ENCODE measurements at regions not wholly inside any gene's neighbourhood (a gene's known extent, or its start where the extent isn't known, plus 50 kb on each side); places are given as distances from the start of the nearest gene placed in this dataset.

DNA sequence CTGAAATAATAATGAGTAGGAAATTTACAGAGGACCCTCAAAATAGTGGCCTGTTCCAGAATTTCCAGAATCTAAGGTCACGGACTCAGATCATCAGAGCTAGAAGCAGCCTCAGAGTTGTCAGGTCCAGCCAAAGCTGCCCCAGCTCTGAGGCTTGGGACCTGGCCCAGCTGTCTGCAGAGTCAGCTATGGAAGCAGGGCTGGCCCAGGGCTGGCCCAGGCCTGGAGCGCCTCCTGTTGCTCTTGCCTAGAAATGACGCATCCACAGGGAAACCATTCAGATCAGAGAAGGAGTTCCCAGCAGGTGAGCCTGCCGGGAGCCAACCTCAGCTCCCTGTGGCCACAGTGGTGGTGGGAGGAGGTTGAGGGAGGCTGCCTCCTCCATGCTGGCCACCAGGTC, 106.7 kb upstream of the ARL4C start:
- DNase-seq (ENCODE audit: low read depth in 2 of 2) = no peak

GRCh38 chr2:234601213-234601612, 104.3 kb upstream of the ARL4C start:
- DNase-seq (ENCODE audit: low read depth in 2 of 2) = no peak

DNA sequence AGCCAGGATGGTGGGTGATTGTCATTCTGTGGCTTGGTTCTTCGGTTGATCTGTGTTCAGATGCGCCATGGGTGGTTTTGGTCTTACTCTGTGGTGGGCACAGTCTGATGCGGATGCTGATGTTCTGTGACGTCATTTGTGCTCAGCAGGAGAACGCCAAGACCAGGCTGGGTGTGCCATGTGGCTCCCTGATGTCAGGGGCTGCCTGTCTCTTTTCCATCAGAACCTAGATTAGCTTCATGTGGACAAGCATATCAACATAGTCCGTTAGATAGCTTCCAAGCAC, 100.6 kb upstream of the ARL4C start:
- no peak for DNase-seq (ENCODE audit: low read depth in 2 of 2)

DNA sequence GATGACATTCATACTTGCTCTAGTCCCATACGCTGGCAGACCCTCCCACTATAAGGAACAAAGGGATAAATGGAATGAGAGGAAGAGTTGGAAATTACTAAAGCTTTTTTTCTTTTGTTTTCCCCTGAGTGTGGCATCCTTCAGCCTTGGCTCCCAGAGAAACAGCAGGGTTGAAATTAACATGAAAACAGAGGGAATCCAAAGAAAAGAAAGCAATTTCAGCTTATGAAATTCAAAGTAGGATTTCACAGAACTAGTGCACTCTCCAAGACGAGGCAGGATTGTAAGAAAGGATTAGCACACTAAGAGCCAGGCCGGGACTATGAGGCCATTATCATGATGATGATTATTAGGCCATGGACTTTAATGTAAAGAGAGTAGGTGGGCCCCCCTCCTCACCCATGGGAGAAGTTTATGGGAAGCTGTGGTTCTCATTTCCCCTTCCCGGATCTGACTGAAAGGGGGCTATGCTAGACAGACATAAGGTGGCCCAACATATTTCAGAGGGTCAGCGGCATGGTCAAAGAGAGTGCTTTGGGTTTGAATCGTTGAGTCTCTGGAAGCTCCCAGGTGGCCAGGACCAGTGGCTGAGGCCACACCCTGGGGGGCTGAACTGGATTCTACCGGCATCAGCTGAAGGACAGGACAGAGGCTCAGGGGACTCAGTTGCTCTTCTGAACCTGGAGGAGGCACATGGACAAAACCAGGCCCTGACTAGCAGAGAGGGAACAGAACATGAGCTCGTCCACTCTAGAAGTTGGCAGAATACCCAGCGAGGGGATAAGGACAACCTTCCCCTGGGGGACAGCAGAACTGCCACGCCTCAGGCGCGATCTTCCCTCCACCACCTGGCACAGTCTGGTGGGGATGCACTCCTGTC, 100.1 kb upstream of the ARL4C start:
- DNase-seq (ENCODE audit: low read depth in 2 of 2) = no peak

DNA sequence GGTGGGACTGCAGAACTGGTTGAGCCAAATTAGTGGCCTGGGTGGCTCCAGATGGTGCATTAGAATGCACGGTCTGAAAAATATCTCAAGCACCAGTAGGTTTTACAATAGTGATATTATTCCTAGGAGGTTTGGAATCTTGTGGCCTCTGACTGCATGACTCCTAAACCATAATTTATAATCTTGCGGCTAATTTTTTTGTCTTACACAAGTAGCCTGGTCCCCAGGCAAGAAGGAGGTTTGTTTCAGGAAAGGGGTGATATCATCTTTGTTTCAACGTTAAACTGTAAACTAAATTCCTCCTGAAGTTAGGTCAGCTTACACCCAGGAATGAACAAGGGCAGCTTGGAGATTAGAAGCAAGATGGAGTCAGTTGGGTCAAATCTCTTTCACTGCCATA, 98.9 kb upstream of the ARL4C start:
- no peak for DNase-seq (ENCODE audit: low read depth in 2 of 2)

GRCh38 chr2:234594715-234595114, 97.8 kb upstream of the ARL4C start:
- DNase-seq (ENCODE audit: low read depth in 2 of 2) = no peak

DNA sequence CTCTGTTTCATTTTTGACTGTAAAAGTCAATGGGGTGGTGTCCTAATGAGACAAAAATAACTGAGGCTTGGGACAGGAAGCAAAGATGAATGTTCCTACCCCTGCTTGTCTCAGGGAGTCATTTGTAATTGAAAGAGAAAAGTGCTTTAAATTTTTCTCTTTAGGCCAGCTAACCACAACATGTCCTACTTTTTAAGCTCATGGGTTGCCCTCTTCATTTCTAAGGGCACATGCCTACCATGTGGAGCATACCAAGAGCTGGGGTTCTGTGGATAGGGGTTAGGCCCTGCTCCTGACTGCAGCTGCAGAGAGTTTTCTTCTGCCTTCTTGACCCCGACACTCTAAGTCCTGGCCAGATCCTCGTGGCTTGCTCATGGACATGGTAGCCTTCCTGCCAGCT, 96.8 kb upstream of the ARL4C start:
- no peak for DNase-seq (ENCODE audit: low read depth in 2 of 2)

- DNase-seq (ENCODE audit: low read depth in 2 of 2) = no peak
Observed at GRCh38 chr2:234592541-234592940, 95.7 kb upstream of the ARL4C start.

- no peak for DNase-seq (ENCODE audit: low read depth in 2 of 2)
Observed at GRCh38 chr2:234590076-234590475, 93.2 kb upstream of the ARL4C start.

GRCh38 chr2:234588054-234588430, 91.2 kb upstream of the ARL4C start:
- DNase-seq (ENCODE audit: low read depth in 2 of 2) = no peak

DNA sequence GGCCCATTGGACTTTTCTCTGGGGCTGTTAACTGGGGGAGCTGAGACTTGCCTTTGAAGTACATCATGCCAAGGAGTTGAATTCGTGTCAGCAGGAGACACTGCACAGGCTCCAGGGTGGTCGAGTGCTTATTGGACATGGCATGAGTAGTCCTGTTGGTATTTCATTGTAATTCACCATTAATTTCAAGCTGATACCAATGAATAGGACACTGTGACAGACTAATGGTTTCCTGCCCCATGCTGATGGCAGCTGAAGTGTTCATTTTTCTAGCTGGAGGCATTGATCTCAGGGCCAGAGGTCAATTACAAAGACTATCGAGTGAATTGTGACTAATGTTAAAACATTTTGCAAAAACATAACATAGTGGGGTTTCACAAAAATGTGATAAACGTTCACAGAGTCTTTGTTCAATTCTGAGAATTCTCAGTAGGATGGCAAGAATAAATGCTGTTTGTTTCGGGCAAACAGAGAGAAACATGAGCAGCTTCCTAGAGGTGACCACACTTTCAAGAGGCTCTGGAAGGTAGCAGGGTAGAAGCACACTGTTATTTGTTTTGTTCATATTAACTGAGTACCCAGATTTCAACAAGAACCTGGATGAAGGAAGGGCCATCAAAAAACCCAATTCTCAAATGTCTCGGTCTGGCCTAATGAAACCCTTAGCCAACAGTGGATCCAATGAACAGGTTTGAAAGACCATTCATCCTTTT, 90.6 kb upstream of the ARL4C start:
- DNase-seq (ENCODE audit: low read depth in 2 of 2) = no peak

DNA sequence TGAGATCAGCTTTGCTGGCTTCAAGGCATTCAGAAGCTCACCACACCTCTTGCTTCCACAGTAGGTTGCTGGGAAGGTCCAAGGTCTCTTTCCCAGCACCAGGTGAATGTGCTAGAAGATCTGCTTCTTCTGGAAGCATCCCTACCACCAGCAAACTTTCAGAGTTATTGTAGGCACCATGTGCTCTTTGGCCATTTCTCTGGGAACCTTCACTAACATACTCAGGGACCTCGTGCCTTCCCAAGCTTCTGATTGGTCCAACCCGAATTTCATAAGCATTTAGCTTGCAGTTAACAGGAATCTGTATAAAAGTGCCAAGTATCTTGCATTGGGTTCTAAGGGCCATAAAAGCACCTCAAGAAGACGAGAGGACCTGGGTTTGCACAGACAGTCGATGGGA, 86.5 kb upstream of the ARL4C start:
- DNase-seq (ENCODE audit: low read depth in 2 of 2) = no peak

DNA sequence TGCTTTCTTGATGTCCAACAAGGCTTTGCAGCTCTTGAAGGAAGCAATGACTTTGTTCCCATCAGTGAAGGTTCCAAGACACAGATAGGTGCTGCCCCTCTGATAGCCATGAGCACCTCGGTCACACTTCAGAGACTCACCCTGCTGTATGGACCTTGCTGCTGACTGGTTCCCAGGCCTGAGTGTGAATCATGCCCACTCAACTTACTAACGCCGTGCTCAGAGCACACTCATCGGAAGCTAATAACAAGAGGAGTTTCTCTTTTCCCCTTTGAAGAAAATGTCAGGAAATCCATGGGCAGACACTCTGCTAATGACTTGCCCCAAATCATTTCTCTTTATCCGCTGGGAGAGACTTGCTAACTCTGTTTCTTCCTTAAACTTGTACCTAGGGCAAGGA, 83.8 kb upstream of the ARL4C start:
- no peak for DNase-seq (ENCODE audit: low read depth in 2 of 2)

GRCh38 chr2:234579231-234579962, 82.5 kb upstream of the ARL4C start:
- no peak for DNase-seq (ENCODE audit: low read depth in 2 of 2)

DNA sequence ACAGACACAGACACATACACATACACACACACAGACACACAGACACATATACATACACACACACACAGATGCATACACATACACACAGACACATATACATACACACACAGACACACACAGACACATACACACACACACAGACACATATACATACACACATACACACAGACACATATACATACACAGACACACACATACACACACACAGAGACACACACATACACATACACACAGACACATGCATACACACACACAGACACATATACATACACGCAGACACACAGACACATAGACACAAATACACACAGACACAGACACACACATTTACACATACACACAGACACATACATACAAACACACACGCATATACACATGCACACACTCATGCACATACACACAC, 81.5 kb upstream of the ARL4C start:
- no peak for DNase-seq (ENCODE audit: low read depth in 2 of 2)

DNA sequence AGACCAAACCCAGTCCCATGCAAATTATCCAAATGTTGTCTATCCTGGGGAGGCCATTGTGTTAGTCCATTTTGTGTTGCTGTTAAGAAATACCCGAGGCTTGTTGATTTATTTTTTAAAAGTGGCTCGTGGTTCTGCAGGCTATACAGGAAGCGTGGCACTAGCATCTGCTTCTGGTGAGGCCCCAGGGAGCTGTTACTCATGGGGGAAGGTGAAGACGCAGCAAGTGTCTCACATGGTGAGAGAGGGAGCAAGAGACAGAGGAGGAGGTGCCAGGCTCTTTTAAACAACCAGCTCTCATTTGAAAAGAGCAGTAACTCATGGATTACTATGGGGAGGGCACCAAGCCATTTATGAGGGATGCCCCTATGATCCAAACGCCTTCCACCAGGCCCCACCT, 80.3 kb upstream of the ARL4C start:
- DNase-seq (ENCODE audit: low read depth in 2 of 2) = no peak

DNA sequence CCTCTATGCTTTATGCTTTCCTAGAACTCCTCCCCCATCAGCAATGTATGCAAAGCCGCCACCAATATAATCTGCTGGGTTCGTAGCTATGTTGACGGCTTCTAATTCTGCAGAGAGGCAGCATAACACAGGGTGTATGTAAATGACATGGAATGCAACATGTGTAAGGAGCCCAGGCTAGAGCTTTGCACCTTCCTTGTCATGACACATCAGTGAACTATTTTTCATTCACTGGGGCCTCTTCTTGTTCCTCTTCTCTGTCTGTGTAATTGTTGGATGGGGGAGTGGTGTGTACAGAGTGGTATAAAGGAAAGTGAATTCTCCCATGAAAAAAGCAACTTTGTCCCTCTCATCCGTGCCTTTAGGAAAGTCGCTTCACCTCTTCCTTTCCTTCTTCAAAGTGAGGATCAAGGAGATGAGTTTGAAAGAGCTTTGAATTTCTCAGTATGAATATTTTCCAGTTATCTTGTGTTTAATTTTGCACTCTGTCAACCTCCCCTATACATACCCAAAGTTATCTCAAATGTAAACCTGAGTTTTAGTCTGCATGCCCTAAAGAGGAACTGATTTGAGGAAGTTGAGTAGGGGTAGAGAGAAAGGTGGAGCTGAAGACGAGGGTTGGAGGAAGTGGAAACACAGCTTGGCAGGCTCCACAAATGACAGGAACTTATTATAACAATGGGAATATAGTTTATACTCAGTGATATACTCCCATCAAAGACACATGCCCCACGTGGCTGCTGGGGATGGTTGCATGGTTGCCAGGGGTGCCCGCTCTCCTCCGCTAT, 74.9 kb upstream of the ARL4C start:
- DNase-seq (ENCODE audit: low read depth in 2 of 2) = no peak

GRCh38 chr2:234570476-234570875, 73.6 kb upstream of the ARL4C start:
- DNase-seq (ENCODE audit: low read depth in 2 of 2) = no peak

DNA sequence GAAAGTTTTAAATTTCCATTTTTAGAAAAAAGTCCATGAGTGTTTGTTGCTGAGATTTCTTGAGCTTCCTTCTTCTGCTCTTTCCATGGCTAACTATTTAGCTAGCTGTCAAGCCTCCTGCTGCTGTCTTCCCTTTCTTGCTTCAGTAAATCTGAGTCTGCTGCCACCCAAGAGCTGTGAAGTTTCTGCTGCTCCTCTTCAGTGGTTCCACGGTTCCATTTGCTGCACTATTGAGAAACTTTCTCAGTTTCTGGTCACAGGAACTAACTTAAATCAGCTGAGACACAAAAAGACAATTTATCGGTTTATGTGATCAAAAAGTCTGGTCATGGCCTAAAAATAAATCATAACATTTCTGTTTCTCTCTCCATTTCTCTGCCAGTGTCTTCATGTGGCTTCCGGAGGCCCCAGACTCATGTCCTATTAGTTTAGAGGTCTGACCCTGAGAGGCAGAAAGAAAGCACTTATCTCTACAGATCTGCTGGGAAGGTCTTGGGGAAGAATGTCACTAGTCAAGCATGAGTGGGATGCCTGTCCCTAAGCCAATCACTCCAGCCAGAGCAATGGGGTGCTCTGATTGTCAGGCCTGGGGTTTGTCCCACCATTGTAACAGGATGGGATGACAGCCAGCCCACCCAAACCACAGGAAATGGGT, 73.0 kb upstream of the ARL4C start:
- no peak for DNase-seq (ENCODE audit: low read depth in 2 of 2)

GRCh38 chr2:234566622-234567021, 69.7 kb upstream of the ARL4C start:
- DNase-seq (ENCODE audit: low read depth in 2 of 2) = no peak

GRCh38 chr2:234565842-234566619, 69.2 kb upstream of the ARL4C start:
- DNase-seq (ENCODE audit: low read depth in 2 of 2) = no peak

Measured in stimulated activated CD8-positive, alpha-beta memory T cell treated with anti-CD3 and anti-CD28 coated beads, Interleukin-7, amount 100 ng/mL, for 4 hours (primary cell).